GM20431 (cell line): ENCODE measurements at regions not wholly inside any gene's neighbourhood (a gene's known extent, or its start where the extent isn't known, plus 50 kb on each side); places are given as distances from the start of the nearest gene placed in this dataset.
"Not testable (repeated sequence)": the region's sequence is repeated elsewhere in the genome, so short reads cannot be mapped to it uniquely, and the experiment has no call there.

Experiments
- in situ Hi-C: fragments of 300-500 bp; cut with MseI, MboI; formaldehyde crosslinking; loops from one replicate; pipeline ENCODE4 v1.15.0; 2020; ENCODE audit warnings: low sequenced_read_pairs; ENCODE audit not compliant: unreplicated experiment

- in situ Hi-C loops = no loop called here
These were observed 496.2 kb downstream of the LTN1 start for GRCh38 chr21:28496517-28496916.

- in situ Hi-C loops = no loop called here
These were observed 500.6 kb downstream of the LTN1 start for GRCh38 chr21:28492127-28492526.

GRCh38 chr21:28489821-28490350, 502.8 kb downstream of the LTN1 start:
- in situ Hi-C loops = no loop called here

GRCh38 chr21:28489162-28489561, 503.5 kb downstream of the LTN1 start:
- in situ Hi-C loops = no loop called here

DNA sequence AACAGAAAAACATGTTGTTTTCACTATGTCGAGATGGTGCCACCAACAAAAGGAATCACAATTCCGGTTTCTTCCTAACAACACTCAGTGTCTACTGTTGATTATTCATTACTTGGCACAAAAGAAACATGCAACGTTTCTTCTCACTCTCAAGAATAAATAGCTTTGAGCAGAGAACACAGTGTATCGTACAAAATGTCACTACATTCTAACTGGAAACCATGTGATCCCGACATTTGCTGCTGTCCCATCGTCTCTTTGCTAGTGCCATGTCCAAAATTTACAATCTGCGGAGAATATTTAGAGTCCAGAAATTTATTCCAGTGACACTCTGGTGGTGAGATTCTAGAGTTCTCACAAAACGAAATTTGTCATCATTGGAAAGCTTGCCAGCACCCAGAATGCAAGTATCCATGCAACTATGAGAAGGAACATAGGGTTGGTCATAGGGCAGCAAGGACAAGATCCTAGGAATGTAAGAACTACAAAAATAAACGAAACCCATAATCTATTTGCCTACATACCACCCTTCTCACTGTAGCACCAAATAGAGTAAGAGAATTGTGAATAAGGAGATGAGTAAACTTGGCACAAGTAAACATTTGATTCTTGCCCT, 505.1 kb downstream of the LTN1 start:
- in situ Hi-C loops = no loop called here

DNA sequence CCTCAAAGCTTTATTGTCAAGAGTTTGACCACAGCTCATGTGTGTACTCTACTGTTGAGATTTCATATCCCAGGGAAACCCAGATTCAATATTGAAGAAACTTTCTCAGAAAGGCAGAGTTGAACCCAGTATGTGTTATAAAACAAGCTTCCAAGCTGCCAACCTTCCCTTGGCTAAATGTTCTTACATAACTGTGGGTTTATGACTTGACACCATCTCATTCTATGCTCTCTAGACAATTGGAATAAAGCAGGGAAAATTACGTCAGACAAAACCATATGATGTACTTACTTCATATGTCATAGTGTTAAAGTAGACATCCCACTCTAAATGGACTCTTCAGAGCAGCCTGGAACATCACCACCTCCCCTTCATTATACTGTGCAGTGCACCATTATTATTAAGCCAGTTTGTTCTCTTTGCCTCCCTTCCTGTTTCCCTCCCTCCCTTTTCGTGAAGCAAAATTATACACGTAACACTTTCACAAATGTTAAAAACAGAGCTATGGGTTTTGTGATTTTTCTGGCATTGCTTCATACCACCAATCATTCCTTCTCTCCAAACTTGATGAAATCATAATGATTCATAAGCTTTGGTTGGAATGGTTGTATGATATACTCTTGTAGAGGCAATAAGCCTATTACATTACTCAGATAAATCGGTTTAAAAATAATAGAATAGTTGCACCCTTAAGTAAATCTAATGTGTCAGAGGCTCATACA, 507.2 kb downstream of the LTN1 start:
- in situ Hi-C loops = no loop called here

DNA sequence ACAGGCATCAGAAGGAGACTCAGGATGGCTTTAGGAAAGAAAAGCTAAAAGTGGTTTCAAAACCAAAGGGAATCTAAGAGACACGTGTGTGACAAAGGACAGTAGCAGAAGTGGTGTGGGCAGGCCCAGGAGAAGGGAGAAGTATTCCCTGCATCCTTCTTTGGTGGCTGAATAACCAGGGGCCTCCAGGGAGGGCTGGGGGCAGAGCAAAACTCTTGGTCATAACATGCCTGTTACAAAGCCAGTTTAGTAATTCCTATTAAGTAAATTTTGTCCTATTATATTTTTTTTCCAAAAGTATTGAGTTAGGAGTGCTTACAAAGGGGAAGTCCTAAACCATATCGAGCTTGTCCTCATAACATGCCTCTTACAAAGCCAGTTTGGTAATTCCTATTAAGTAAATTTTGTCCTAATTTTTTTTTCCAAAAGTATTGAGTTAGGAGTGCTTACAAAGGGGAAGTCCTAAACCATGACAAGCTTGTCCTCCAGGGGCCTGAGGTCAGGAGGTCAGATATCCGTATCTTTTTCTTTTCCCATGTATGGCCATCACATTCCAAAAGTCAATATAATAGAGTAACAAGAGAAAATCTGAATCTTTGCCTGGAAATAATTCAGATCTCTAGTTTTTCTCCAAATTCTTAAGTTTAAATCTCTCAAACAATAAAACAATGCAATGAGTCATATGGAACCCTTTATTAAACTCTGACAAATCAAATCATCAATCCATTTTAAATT, 509.2 kb downstream of the LTN1 start:
- in situ Hi-C loops = no loop called here

GRCh38 chr21:28482657-28483056, 510.0 kb downstream of the LTN1 start:
- in situ Hi-C loops = no loop called here

GRCh38 chr21:28480470-28480869, 512.2 kb downstream of the LTN1 start:
- in situ Hi-C loops = no loop called here

DNA sequence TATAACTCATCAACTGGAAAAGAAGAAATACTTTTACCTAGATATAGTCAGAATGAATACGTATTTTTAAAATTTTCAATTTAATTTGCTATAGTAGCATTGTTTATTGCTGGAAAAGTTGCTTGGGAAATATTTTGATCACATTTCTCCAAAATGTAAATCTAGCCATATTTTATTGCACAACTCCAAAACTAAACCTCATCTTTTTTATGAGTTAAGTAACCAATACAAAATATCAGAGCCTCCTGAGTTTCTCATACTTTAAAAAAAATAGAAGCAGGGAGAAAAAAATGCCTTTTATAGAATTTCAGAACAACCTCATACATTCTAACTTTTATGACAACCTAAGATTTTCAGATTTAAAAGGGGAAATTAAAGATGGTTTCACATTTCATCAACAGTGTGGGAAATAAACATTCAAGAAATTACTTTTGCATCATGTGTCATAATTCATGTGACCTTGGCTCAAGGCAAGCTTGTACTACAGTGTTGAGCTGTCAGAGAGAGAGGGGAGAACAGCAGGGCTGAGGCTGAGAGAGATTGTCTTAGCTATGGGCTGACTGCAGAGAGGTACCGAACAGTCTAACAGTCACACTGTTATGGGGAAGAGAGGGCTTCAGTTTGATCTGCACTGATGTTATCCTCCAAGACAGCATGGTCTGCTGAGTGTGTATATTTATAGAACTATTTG, 519.0 kb downstream of the LTN1 start:
- in situ Hi-C loops = no loop called here

GRCh38 chr21:28472543-28472942, 520.1 kb downstream of the LTN1 start:
- in situ Hi-C loops = not testable (repeated sequence)

DNA sequence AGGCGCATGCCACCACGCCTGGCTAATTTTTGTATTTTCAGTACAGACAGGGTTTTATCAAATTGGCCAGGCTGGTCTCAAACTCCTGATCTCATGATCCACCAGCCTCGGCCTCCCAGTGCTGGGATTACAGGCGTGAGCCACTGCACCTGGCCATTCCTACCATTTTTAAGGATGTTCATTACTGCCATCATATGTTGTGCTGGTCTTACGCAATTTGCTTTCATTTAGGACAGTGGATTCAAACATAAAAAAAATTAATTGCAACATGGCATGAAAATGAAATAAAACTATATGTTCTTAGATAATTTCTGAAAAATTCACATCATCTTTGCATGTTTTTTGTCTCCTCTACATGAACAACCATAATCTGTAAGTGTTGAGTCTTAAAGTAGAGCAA, 527.7 kb downstream of the LTN1 start:
- in situ Hi-C loops = no loop called here

- in situ Hi-C loops = no loop called here
These were observed 528.6 kb downstream of the LTN1 start for GRCh38 chr21:28464095-28464494.

- in situ Hi-C loops = no loop called here
These were observed 533.5 kb downstream of the LTN1 start for GRCh38 chr21:28459193-28459592.

DNA sequence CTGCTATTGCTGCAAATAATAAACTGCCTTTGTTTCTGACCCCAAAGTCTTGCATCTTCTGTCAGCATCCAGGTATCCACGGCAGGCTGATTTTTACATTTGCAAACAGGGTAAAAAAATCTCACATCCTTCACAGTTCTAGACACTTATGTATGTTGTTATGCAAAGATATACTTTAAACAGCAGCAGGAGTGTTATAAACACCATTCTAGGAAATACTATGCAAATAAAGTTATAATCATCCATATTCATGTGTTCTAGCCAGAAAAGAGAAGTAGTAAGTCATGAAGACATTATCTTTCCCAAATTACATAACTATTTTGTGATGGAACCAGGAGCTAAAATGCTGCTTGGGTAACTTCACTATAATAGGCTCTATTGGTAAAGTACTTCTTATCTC, 534.2 kb downstream of the LTN1 start:
- in situ Hi-C loops = no loop called here

DNA sequence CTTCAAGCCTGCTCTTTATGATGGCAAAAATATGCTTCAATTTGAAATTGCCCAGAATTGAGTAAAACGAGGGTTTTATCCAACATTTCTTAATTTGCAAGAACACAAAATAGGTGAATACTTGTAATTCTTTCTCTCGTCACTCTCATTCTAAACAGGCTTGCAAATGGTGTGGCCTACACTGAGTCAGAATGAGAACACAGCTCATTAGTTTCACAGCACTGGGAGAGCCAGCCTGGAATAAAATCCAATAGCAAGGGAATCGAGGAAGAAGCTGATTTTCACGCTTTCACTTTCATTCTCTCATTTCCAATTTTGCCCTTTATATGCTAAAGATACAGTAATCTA, 537.5 kb downstream of the LTN1 start:
- in situ Hi-C loops = no loop called here

DNA sequence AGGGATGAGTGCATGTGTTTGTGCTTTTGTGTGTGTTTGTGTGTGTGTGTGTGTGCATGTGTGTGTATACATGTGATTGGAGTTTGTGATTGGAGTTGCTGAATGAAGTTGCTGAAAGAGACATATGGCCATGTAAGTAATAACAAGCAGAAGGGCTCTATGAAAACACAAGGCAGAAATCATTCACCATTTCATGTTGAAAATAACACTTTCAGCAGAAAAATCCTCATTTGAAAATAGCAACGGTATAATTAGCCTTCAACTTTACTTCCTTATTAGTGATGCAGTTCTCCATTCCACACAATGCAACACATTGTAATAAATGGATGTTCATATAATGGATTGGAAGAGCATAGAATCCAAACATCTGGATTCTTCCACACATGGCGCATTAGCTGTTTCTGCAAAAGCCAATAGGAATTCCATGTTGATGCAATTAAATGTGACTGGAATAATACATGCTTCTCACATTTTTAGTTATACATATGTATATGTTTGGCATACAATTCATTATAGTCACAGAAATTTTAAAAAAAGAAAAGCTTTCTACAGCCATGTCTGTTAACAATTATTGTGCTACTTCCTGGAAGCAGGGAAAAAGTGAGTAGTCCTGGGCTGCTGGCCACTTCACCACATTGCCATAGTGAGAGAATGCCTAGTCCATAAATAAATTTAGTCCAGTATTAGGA, 538.0 kb downstream of the LTN1 start:
- in situ Hi-C loops = no loop called here

DNA sequence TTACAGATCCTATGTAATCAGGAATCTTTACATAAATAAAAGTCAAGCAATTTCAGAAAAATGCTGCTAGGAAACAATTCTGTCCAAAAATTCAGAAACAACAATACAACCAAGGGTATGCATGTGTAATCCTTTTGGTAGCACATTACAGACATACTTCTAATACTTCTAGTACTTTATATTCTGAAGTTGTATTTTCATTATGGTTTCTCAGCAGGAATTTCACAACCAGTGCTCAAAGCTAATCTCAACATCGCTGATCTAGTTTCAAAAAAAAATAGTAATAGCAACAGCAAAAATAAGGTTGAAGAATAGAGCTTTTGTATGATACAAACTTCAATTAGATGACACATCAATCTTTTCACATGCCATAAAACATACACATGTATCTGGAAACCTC, 545.2 kb downstream of the LTN1 start:
- in situ Hi-C loops = no loop called here

- in situ Hi-C loops = no loop called here
These were observed 547.4 kb downstream of the LTN1 start for GRCh38 chr21:28445141-28445830.

DNA sequence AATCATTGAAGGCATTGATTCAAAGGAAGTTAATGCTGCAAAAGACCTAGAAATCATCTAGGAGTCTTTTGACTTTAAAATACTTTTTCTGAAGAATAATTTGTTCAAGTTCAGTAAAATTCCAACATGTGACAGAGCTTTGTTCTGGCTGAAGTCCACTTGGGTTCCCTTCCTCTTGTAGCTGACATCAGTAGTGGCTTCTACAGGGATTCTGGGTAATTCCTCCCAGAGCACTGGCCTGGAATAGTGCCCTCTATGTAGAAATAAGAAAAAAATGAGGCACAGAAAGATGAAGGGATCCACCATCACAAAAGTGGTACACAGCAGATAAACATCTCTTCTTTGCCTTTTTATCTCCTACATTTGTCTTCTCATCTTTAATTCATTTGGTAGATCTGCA, 548.1 kb downstream of the LTN1 start:
- in situ Hi-C loops = no loop called here
